Activated T-cell treated with anti-CD3 and anti-CD28 coated beads for 24 hours (primary cell): ENCODE measurements at regions not wholly inside any gene's neighbourhood (a gene's known extent, or its start where the extent isn't known, plus 50 kb on each side); places are given as distances from the start of the nearest gene placed in this dataset.
"Not testable (repeated sequence)": the region's sequence is repeated elsewhere in the genome, so short reads cannot be mapped to it uniquely, and the experiment has no call there.

ENCODE experiments used
- DNase-seq: peaks from one replicate; pipeline ENCODE4 v3.0.0-alpha.2; 2020; ENCODE audit warnings: low read depth

- no peak for DNase-seq
These were observed 458.2 kb downstream of the GADD45G start for GRCh38 chr9:90062982-90063381.

- no peak for DNase-seq
These were observed 459.4 kb downstream of the GADD45G start for GRCh38 chr9:90064248-90064647.

- DNase-seq: no peak
These were observed 460.2 kb downstream of the GADD45G start for GRCh38 chr9:90064971-90065370.

- no peak for DNase-seq
These were observed 461.0 kb downstream of the GADD45G start for GRCh38 chr9:90065851-90066250.

GRCh38 chr9:90069085-90069484 is 464.3 kb downstream of the GADD45G start:
- no peak for DNase-seq

- no peak for DNase-seq
These were observed 465.2 kb downstream of the GADD45G start for GRCh38 chr9:90070056-90070455.

GRCh38 chr9:90070469-90070868 is 465.7 kb downstream of the GADD45G start:
- DNase-seq: no peak

GRCh38 chr9:90070931-90071660 is 466.3 kb downstream of the GADD45G start:
- DNase-seq: no peak

GRCh38 chr9:90073186-90073945 is 468.6 kb downstream of the GADD45G start:
- DNase-seq: no peak

- DNase-seq: no peak
These were observed 469.6 kb downstream of the GADD45G start for GRCh38 chr9:90074316-90074962.

GRCh38 chr9:90077598-90077997 is 472.8 kb downstream of the GADD45G start:
- not testable (repeated sequence) for DNase-seq

- no peak for DNase-seq
These were observed 474.2 kb downstream of the GADD45G start for GRCh38 chr9:90078988-90079421.

GRCh38 chr9:90085633-90086032 is 480.8 kb downstream of the GADD45G start:
- no peak for DNase-seq

GRCh38 chr9:90086101-90086511 is 481.3 kb downstream of the GADD45G start:
- no peak for DNase-seq

- no peak for DNase-seq
These were observed 483.6 kb downstream of the GADD45G start for GRCh38 chr9:90088434-90088833.

- no peak for DNase-seq
These were observed 484.0 kb downstream of the GADD45G start for GRCh38 chr9:90088856-90089255.

GRCh38 chr9:90090997-90091396 is 486.2 kb downstream of the GADD45G start:
- DNase-seq: no peak

GRCh38 chr9:90092508-90092907 is 487.7 kb downstream of the GADD45G start:
- DNase-seq: no peak

- no peak for DNase-seq
These were observed 490.9 kb downstream of the GADD45G start for GRCh38 chr9:90095682-90096081.

GRCh38 chr9:90097237-90097636 is 492.4 kb downstream of the GADD45G start:
- DNase-seq: no peak

GRCh38 chr9:90098408-90098807 is 493.6 kb downstream of the GADD45G start:
- DNase-seq: no peak

GRCh38 chr9:90099262-90099963 is 494.6 kb downstream of the GADD45G start:
- DNase-seq: no peak
